GM12874 (cell line): ENCODE measurements at regions not wholly inside any gene's neighbourhood (a gene's known extent, or its start where the extent isn't known, plus 50 kb on each side); places are given as distances from the start of the nearest gene placed in this dataset.

ENCODE experiments used
- TF ChIP-seq, protein P1 (sequence below): IDR thresholded peaks from 2 replicates; pipeline ENCODE4 v1.5.1; 2011; ENCODE audit warnings: low read depth, mild to moderate bottlenecking, control low read depth, low read length, moderate library complexity; ENCODE audit not compliant: insufficient read depth

DNA sequence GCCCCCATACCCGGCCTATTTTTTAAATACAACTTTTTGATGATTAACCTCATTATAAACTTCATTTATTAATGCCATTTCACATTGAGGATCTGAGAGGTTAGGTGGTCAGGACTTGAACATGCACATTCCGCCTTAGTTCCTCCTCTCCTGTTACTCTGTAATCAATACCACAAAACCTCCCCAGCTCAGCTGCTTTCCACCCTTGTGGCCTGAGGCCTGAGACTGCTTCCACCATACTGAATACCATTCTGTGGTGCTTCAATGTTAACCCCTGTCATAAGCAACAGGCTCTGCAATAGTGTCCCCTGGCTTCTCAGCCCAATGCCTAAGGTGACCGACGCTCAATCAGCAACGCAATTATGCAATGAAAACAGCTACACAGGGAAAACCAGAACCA is 405.4 kb downstream of the ETS1 start:
- TF ChIP-seq, protein P1, sequence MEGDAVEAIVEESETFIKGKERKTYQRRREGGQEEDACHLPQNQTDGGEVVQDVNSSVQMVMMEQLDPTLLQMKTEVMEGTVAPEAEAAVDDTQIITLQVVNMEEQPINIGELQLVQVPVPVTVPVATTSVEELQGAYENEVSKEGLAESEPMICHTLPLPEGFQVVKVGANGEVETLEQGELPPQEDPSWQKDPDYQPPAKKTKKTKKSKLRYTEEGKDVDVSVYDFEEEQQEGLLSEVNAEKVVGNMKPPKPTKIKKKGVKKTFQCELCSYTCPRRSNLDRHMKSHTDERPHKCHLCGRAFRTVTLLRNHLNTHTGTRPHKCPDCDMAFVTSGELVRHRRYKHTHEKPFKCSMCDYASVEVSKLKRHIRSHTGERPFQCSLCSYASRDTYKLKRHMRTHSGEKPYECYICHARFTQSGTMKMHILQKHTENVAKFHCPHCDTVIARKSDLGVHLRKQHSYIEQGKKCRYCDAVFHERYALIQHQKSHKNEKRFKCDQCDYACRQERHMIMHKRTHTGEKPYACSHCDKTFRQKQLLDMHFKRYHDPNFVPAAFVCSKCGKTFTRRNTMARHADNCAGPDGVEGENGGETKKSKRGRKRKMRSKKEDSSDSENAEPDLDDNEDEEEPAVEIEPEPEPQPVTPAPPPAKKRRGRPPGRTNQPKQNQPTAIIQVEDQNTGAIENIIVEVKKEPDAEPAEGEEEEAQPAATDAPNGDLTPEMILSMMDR: no peak

DNA sequence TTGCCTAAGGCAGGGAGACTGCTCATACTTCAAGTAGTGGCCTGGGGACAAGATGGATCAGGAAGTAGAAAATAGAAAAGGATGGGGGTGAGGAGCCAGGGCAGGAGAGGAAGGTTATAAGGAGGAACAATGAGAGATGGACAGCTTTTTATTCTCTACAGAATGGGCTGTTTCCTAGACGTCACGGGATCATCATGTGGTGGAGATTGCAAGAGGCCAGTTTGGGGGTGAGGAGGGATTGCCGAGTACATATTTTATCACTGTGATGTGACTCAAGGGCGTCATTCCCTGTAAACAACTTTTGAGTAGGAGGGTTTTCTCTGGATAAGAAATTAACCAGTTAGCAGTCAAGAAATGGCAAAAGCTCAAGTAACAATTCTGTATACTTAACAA is 406.3 kb downstream of the ETS1 start:
- TF ChIP-seq, protein P1: no peak

DNA sequence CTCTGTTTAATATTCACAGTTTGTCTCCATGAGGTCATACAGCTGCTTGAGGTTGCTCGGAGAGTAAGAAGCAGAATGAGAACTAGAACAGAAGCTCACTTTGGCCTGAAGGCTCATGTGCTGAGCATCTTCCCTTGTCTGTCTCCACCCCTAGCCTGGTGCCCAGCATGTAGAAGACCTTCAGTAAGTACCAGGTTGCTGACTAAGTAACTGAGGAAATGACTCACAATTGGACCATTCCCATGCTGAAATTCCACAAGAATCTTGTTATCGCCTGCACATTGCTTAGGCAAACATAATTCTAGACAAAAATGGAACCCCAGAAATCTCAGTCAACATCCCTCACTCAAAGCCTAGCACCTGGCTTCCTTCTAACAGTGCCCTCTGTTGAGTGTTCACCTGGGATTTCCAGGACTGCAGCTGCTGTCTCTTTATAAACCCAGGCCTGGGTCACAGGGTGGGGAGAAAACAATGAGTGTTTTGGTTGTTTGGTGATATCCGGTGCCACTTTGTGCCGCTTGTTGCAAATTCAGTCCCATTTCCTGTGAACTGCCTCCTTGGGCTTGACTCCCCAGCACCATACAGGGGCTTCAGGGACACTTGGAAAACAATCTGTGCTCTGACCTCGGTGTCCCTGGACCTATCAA is 406.8 kb downstream of the ETS1 start:
- TF ChIP-seq, protein P1: no peak

DNA sequence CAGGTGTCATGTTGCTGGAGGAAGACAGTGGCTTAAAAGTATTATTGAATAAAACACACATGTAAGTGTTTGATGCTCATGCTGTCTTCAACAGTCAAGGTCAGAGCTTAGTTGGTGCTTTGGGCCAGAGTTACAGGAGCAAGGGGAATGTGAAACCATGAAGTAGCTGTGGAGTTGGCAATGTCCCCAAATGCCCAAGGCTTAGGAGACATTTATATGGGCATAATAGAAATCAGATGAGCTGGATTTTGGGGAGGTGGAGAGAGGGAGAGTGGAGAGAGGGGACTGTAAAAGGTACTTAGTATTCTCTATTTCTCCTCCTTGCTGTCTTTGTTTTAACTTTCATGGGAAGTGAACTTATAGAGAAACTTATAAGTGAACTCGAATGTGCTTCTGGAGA is 407.8 kb downstream of the ETS1 start:
- TF ChIP-seq, protein P1: no peak

DNA sequence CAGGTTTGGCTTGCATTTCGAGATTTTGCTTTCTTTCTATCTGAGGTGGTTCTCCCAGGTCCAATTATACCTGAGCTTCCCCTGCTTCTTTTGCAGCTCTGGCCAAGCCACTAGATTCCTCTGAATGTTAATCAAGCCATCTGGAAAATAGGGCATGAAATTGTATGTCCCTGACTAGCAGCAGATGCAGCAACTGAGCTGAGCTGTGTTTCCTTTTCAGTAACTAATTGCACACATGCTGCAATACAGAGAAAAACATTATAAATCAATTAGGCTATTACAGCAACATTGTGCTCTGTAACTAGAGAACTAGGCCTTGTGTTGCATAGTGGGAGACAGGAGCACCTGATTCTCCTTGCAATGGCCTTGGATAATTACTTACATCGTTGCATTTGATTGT is 408.3 kb downstream of the ETS1 start:
- TF ChIP-seq, protein P1: no peak

DNA sequence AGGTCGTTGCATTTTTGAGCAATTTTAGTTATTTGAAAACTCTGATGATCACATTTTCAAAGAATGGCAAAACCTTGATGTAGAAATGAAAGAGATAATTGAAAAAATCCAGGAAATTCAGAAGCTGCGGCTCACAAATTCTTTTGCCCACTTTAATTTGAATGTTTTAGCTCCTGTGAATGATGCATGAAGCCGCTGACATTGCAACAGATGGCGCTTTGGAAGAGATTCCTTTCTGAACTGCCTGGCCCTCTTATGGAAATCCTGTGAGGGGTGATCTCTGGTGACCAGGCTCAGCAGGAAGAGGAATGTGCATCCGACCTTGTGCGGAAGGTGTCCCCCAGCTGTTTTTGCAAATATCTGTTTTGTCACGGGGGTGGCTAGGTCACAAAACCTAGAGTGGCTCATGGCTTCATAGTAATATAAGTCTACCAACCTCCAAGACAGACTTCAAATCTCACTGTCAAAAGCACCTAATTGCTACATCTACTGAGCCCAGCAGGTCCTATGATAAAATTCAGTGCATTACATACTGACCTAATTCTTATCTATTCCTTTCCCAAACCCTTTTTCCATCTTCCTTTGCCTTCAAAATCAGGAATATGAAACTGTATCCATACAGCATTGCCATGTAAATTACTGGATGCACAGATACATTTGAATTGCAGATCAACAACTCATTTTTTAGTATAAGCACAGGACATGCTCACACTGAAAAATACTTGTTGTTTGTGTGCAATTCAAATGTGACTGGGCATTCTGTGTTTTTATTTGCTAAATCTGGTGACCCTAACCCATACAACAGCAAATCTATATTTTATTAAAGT is 412.7 kb downstream of the ETS1 start:
- TF ChIP-seq, protein P1: no peak

DNA sequence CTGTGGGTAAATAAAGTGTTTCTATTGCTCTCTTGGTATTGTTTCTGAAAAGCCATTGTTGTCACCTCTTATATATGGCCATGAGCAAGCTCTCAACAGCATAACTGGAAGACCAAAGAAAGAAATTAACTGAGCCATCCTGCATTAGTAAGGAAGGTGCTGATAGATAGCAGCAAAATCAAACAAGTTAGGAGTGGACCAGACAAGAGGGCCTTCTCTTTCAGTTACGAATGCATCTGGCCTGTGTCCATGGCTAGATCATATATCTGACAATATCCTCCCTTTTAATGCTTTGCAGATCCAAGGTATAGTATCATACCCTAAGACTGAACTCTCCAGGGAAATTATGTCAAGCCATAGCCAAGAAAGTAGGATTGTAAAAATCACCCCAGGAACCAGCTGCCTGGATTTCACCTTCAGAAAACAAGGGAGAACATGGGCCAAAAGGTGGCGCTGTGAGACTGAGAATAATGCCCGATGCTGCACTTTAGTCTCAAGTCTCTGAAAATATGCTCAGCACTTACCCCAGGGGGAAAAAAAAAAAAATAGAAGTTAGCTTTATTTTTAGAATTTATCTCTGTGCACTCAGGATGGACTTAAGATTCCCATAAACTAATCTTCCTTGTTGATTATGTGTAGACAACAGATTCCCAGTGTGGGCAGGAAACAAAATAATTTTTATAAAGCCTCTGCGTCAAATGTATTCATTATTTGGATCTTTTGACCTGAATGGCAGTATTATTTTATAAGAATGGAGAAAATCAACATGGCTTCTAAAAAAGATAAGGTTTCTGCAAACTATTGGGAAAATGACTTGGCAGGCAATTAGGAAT is 415.1 kb downstream of the ETS1 start:
- TF ChIP-seq, protein P1: peak; percentile 62
